GM12874 (cell line): ENCODE measurements at regions not wholly inside any gene's neighbourhood (a gene's known extent, or its start where the extent isn't known, plus 50 kb on each side); places are given as distances from the start of the nearest gene placed in this dataset.

Experiments
- CTCF ChIP-seq: IDR thresholded peaks from 2 replicates; pipeline ENCODE4 v1.5.1; 2011; ENCODE audit warnings: low read depth, mild to moderate bottlenecking, control low read depth, low read length, moderate library complexity; ENCODE audit not compliant: insufficient read depth

GRCh38 chr4:127211650-127212560 is 420.9 kb upstream of the INTU start:
- TF ChIP-seq CTCF = no peak

DNA sequence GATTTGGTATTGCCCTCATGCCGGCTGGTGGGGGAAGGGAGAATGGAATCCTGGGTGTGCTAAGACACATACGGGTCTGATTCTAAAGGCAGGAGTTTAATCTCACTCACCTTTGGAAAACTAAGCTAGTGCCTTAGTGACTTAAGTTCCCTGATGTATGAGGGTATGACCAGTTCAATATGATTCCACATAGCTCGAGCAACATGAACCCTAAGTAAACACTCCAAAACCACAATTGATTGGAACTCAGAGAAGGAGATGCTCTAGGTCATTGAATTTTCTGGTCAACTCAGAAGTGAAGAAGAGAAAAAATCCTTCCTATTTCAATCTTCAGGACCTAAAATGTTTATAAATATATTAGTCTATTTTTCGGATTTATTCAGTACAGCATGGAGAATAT is 420.1 kb upstream of the INTU start:
- no peak for TF ChIP-seq CTCF

DNA sequence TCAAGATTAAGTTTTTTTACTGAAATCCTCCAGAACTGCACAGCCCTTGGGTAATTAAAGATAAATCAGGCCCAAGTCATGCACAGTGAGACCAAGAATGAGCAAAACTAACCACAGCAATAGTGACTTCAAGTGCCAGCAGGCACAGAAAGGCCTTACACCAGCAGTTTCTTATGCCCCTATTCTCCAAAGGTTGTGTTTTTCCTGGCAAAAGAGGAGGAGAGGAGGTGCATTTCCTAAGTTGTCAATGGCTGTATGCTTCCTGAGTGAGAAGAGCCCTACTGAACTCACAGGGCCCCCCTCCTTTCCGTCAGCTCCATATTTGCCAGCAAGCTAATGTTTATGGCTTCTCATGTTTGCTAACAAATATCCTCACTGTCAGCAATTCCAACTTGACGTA is 418.7 kb upstream of the INTU start:
- no peak for TF ChIP-seq CTCF

- no peak for TF ChIP-seq CTCF
Observed at GRCh38 chr4:127214931-127215330, 417.8 kb upstream of the INTU start.

DNA sequence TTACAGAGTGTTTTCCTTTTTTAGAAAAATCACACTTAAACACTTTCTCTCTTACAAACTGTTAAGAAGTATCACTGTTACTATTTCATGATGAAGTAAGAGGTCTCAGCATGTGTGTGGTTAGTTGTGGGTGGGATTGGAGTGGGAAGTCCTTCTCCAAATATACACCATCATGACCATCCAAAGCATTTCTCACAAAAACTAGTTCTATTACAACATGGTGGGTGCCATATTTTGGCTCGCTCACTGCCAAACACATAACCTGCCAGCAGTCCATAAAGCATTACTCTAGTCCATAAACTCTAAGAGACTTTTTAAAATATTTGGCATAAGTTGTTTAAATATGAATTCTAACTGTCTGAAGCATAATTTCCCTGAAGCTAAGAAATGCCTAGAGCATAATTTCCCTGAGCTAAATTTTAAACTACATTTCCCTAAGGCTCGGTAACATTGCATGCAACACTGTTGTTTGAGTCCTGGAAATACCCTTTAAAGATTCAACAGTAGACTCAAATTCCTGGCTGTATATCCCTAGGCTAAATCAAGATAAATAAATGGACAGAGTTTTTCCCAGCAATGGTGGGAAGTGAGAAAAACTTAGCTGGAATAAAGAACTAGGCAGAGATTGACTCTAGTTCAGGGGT is 415.0 kb upstream of the INTU start:
- TF ChIP-seq CTCF = no peak

DNA sequence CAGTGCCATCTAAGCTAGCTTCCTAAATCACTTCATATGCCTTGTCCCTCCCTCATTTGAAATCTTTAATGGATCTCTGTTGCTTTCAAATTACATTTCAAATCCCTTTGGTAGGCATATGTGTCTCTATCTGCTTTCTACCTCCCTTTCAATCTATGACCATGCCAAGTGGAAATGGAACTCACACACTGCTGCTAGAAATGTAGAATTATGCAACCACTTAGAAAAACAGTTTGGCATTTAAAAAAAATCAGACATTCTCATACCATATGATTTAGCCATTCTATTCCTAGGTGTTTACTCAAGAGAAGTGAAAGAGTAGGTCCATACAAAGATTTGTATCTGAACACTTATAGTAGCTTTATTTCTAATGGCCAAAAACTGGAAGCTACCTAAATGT is 413.5 kb upstream of the INTU start:
- TF ChIP-seq CTCF = no peak

DNA sequence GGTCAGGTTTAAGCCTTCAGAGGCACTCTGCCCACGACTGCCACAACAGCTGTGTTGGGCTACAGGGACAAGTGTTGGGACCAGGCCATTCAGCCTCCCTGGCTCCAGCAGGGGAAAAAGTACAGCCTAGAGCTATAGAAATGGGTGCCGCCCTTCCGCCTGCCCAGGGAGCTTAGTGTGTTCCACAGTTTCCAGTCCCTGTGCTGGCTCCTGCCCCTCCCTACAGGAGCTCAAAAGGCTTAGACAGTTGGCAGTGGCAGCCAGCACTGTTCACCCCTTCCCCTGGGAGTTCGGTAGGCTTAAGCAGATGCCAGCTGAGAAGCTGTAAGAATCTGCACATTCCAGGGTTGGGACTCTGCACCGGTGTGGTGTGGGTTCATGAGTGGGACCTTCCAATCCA is 408.2 kb upstream of the INTU start:
- no peak for TF ChIP-seq CTCF
